ENCODE measurements at regions not wholly inside any gene's neighbourhood (a gene's known extent, or its start where the extent isn't known, plus 50 kb on each side); places are given as distances from the start of the nearest gene placed in this dataset.

- Histone ChIP-seq H3K9ac (ENCODE audit: extremely low read depth, insufficient read length, low read length) (no peak overlapping the region), H2AFZ (ENCODE audit: low read length) (no peak overlapping the region), H4K91ac (ENCODE audit: insufficient read length, low read depth, low read length) (no peak overlapping the region), H3K4me2 (ENCODE audit: insufficient read depth, insufficient read length, low read length) (no peak overlapping the region), H4K8ac (replicated peaks; ENCODE audit: insufficient read length, low read depth, low read length) (no peak overlapping the region), H2BK15ac (ENCODE audit: low read depth, low read length) (no peak overlapping the region), H3K79me1 (ENCODE audit: insufficient read depth, low read depth, low read length, poor library complexity, severe bottlenecking) (no peaks in the 10 kb centered on the region), H3K14ac (ENCODE audit: insufficient read depth, low read length) (no peak overlapping the region), H2BK120ac (ENCODE audit: low read depth, low read length, poor library complexity, severe bottlenecking) (no peak overlapping the region), H4K20me1 (ENCODE audit: control insufficient read depth, insufficient read depth, insufficient read length) (no peaks in the 10 kb centered on the region), H3K4me1 (ENCODE audit: insufficient read depth, low read length) (no peaks in the 10 kb centered on the region), H3K18ac (ENCODE audit: insufficient read length, low read depth, low read length) (no peak overlapping the region), H3K27me3 (ENCODE audit: insufficient read depth, low read length) (no peaks in the 10 kb centered on the region), H3K27ac (ENCODE audit: insufficient read length, low read depth, low read length) (no peak overlapping the region), H3K9me3 (ENCODE audit: control insufficient read depth, low read depth, low read length) (no peaks in the 10 kb centered on the region), H2BK5ac (ENCODE audit: insufficient read length, low read length) (no peak overlapping the region), H3T11ph (ENCODE audit: low read length) (no peak overlapping the region), H2BK12ac (ENCODE audit: insufficient read length, low read depth, low read length) (no peak overlapping the region), H3K23me2 (ENCODE audit: insufficient read length, low read depth, low read length, poor library complexity, severe bottlenecking) (no peaks in the 10 kb centered on the region), H3K23ac (ENCODE audit: insufficient read length, low read depth, low read length) (no peak overlapping the region), H3K79me2 (ENCODE audit: insufficient read depth, low read length) (no peaks in the 10 kb centered on the region), H3K4ac (ENCODE audit: low read depth, low read length) (no peak overlapping the region), H3K56ac (ENCODE audit: insufficient read length, low read depth, low read length) (no peak overlapping the region), H4K5ac (ENCODE audit: insufficient read length, low read depth, low read length) (no peak overlapping the region), H2BK20ac (ENCODE audit: low read depth, low read length, poor library complexity, severe bottlenecking) (no peak overlapping the region), H2AK5ac (ENCODE audit: insufficient read length, low read length) (no peak overlapping the region)
- Mint-ChIP-seq H3K27ac (no peak overlapping the region), H3K4me1 (peaks cover 5% of the 10 kb centered on the region in 2 experiments), H3K36me3 (ENCODE audit: insufficient read depth in 1 of 3, low read depth in 3 of 3) (no peaks in the 10 kb centered on the region), H3K27me3 (ENCODE audit: low read depth) (no peaks in the 10 kb centered on the region), H3K9me3 (no peaks in the 10 kb centered on the region), H3K4me3 (no peak overlapping the region)
- no peak for DNase-seq
- no peak for TF ChIP-seq CTCF (conservative IDR thresholded peaks at IDR 0.05)
- WGBS (ENCODE audit: extremely low coverage, insufficient read length, low lambda C conversion rate), result no CpG with 5 or more reads among the region's 4 CpGs
These were observed 1010.0 kb downstream of the SQOR start for GRCh38 chr15:46644501-46645481.

Data from H9 (cell line).